ENCODE measurements at regions not wholly inside any gene's neighbourhood (a gene's known extent, or its start where the extent isn't known, plus 50 kb on each side); places are given as distances from the start of the nearest gene placed in this dataset.

DNA sequence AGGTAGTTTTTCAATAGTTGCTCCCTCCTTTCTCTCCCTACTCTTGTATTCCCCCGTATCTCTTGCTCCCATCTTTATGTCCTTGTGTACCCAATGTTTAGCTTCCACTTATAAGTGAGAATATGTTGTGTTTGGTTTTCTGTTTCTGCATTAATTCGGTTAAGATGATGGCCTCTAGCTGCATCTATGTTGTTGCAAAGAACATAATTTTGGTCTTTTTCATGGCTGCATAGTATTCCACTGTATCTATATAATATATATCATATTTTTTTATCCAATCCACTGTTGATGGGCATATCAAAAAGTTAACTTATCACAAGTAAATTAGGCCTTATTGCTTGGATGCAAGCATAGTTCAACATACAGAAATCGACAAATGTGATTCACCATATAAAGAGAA is 594.0 kb downstream of the TYW1 start:
- Histone ChIP-seq H3K36me3 (ENCODE audit: insufficient read depth, low read length) (no peaks in the 10 kb centered on the region), H3K27me3 (ENCODE audit: insufficient read depth, low read length, poor library complexity) (peaks cover 4% of the 10 kb centered on the region), H3K9me3 (ENCODE audit: insufficient read depth, low read length, severe bottlenecking) (no peaks in the 10 kb centered on the region), H3K4me3 (ENCODE audit: low read depth in 1 of 2, low read length in 2 of 2) (no peak overlapping the region), H3K4me2 (ENCODE audit: insufficient read depth, low read length) (no peak overlapping the region), H3K27ac (ENCODE audit: low read length) (no peak overlapping the region), H3K9ac (ENCODE audit: low read depth, low read length) (no peak overlapping the region), H3K4me1 (ENCODE audit: insufficient read depth, low read length) (no peaks in the 10 kb centered on the region), H4K20me1 (ENCODE audit: insufficient read depth, low read length) (no peaks in the 10 kb centered on the region), H3K79me2 (ENCODE audit: insufficient read depth, low read length) (no peaks in the 10 kb centered on the region), H2AFZ (ENCODE audit: low read depth, low read length) (no peak overlapping the region)
- no peak for DNase-seq
- ATAC-seq (ENCODE audit: insufficient read depth, low read depth), result no peak
- TF ChIP-seq CTCF (IDR thresholded peaks at IDR 0.05; ENCODE audit: borderline replicate concordance, extremely low read depth, low read length, poor library complexity, severe bottlenecking) (no peak), EZH2 (IDR thresholded peaks at IDR 0.05; ENCODE audit: borderline replicate concordance, low read depth, low read length, severe bottlenecking) (no peak)

- Histone ChIP-seq H3K9ac (ENCODE audit: low read depth, low read length) (no peak overlapping the region), H3K4me2 (ENCODE audit: insufficient read depth, low read length) (no peak overlapping the region), H3K27me3 (ENCODE audit: insufficient read depth, low read length, poor library complexity) (peaks cover 4% of the 10 kb centered on the region), H3K27ac (ENCODE audit: low read length) (no peak overlapping the region), H3K4me3 (ENCODE audit: low read depth in 1 of 2, low read length in 2 of 2) (no peak overlapping the region), H3K36me3 (ENCODE audit: insufficient read depth, low read length) (no peaks in the 10 kb centered on the region), H3K9me3 (ENCODE audit: insufficient read depth, low read length, severe bottlenecking) (no peaks in the 10 kb centered on the region), H2AFZ (ENCODE audit: low read depth, low read length) (no peak overlapping the region), H3K79me2 (ENCODE audit: insufficient read depth, low read length) (no peaks in the 10 kb centered on the region), H3K4me1 (ENCODE audit: insufficient read depth, low read length) (no peaks in the 10 kb centered on the region), H4K20me1 (ENCODE audit: insufficient read depth, low read length) (no peaks in the 10 kb centered on the region)
- ATAC-seq (ENCODE audit: insufficient read depth, low read depth) (no peak), DNase-seq (no peak)
- TF ChIP-seq CTCF (IDR thresholded peaks at IDR 0.05; ENCODE audit: borderline replicate concordance, extremely low read depth, low read length, poor library complexity, severe bottlenecking) (no peak), EZH2 (IDR thresholded peaks at IDR 0.05; ENCODE audit: borderline replicate concordance, low read depth, low read length, severe bottlenecking) (no peak)
Measured at GRCh38 chr7:67593794-67594193, 597.2 kb downstream of the TYW1 start.

DNA sequence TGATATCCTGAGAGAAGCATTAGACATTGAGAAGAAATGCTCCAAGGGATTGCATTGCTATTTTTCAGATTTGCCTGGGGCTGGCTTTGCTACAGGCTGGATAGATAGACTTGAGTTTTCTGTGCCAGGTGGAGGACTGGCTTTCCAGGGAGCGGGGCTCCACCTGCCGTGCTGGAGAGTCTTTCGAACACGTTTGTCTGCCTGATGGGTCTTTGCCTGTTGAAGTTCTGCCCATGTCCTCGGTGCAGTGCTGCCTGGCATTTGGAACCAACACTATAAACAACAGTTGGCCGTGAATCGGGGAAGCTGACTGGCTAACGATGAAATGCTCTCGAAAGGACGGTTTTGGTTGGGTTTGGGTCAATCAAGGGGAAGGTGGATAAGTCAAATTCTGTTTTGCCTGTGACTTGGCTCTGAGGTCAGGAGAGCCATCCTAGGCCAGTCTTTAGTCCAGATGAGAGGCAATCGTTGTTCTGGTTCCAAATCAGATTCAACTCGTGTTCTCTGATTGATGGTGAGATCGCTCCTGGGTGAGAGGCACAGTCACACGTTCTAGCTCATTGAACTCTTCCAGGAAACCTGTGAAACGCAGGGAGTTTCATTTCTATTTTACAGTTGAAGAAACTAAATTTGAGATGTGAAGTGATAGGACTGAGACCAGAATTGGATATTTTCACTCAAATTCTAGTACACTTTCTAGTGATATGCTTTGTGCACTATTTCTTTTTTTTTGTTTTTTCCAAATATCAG is 599.0 kb downstream of the TYW1 start:
- TF ChIP-seq CTCF (IDR thresholded peaks at IDR 0.05; ENCODE audit: borderline replicate concordance, extremely low read depth, low read length, poor library complexity, severe bottlenecking) (no peak), EZH2 (IDR thresholded peaks at IDR 0.05; ENCODE audit: borderline replicate concordance, low read depth, low read length, severe bottlenecking) (no peak)
- no peak overlapping the region for H3K9ac ChIP-seq (ENCODE audit: low read depth, low read length)
- ATAC-seq (ENCODE audit: insufficient read depth, low read depth) (no peak), DNase-seq (no peak)
- no peak overlapping the region for H3K4me3 ChIP-seq (ENCODE audit: low read depth in 1 of 2, low read length in 2 of 2)
- no peaks in the 10 kb centered on the region for H3K9me3 ChIP-seq (ENCODE audit: insufficient read depth, low read length, severe bottlenecking)
- no peak overlapping the region for H2AFZ ChIP-seq (ENCODE audit: low read depth, low read length)
- peaks cover 4% of the 10 kb centered on the region for H3K27me3 ChIP-seq (ENCODE audit: insufficient read depth, low read length, poor library complexity)
- H3K36me3 ChIP-seq (ENCODE audit: insufficient read depth, low read length), result no peaks in the 10 kb centered on the region
- no peak overlapping the region for H3K27ac ChIP-seq (ENCODE audit: low read length)
- no peak overlapping the region for H3K4me2 ChIP-seq (ENCODE audit: insufficient read depth, low read length)
- no peaks in the 10 kb centered on the region for H4K20me1 ChIP-seq (ENCODE audit: insufficient read depth, low read length)
- no peaks in the 10 kb centered on the region for H3K4me1 ChIP-seq (ENCODE audit: insufficient read depth, low read length)
- H3K79me2 ChIP-seq (ENCODE audit: insufficient read depth, low read length), result no peaks in the 10 kb centered on the region

Measured in DND-41 (cell line).